HG03097 (cell line): ENCODE measurements at regions not wholly inside any gene's neighbourhood (a gene's known extent, or its start where the extent isn't known, plus 50 kb on each side); places are given as distances from the start of the nearest gene placed in this dataset.

Experiments
- ATAC-seq: cut with Tn5 transposase; IDR thresholded peaks from one replicate; pipeline ENCODE4 v1.9.1; 2021; ENCODE audit not compliant: unreplicated experiment, low FRiP score

DNA sequence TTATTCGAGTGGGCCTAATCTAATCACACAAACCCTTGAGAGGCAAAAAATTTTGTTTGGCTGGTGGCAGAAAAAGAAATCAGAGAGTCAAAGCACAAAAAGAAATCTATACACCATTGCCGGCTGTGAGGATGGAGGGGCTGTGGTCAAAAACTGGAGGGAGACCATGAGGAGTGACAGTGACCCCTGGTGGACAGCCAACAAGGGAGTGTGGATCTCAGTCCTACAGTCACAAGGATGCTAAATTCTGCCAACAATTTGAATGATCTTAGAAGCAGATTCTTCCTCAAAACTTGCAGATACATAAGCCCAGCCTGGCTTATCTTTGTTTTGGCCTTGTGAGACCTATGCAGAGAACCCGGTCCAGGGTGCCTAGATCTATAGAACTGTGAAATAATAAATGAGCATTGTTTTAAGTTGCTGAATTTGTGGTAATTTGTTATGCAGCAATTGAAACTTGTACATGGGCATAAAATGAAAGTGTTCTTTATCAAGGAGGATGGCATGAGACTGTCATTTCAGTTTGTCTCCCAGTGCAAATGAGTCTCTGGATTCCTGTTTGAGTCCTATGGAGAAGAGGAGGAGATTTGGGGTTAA, 103.0 kb upstream of the ARHGEF26 start:
- ATAC-seq, result peak; percentile 56

DNA sequence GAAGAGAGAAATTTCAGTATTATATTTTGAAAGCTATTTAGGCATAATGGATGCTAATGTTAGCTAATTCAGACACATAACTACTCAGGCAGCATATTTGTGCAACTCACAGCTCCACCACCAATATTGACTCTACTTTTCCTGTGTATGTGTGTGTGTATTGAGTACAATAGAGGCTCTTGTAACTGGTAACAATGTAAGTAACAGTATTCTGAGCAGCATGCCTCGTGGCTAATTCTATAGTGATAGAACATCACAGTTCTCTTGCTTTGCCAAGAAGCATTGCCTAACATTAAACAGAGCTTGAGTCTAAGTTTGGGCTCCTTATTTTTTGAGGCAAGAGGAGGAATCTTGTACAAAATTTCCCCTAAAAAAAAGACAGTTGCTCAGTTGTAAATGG, 98.6 kb upstream of the ARHGEF26 start:
- no peak for ATAC-seq

DNA sequence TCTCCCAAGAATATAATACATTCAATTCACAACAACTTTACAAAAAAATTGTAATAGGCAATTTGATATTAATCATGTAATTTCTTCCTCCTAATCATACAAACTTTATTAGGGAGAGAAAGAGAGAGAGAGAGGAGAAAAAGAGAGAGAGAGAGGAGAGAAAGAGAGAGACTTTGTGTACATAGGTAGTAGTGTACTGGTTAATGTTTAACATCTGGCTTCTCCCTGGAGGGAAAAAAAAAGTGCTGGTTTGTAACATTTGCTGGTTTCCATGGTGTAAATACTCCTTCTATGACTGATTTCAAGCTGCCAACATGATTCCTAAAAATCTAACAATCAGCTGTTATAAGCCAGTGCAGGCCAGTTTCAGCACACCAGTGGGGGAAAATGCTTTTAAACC, 98.0 kb upstream of the ARHGEF26 start:
- ATAC-seq, result no peak

DNA sequence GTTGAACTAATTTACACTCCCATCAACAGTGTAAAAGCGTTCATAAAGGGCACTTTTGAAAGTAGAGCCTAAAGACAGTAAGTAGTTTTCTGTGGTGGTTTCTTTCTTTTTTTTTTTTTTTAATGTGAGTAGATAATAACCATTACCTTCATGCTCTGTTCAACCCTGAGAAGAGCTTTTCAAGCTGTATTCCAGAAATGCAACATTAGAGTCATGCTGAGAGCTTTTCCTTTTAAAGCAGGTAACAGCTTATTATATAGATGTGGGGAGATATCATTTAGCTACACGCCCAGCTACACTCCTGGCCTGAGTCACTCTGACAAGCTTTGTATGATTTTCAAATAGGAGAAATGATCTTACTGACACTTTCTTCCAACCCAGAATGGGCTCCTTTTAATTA, 96.2 kb upstream of the ARHGEF26 start:
- ATAC-seq, result no peak

DNA sequence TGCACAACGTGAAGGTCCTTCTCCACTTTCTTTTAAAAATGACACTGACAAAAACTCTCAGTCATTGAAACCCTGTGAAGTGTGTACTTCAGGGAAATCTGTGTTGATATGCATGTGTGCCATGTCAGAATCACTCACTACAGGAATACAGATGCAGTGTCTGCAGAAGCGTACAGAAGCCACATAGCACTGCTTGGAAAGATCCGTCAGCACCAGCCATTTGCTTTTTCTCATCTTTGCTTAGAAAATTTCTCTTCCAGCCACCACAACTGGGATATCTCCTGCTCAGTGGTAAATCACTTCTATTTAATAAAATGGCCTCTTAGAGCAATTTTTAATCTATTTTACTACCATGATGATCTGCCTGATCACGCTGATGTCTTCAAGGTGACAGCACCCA, 91.3 kb upstream of the ARHGEF26 start:
- no peak for ATAC-seq

DNA sequence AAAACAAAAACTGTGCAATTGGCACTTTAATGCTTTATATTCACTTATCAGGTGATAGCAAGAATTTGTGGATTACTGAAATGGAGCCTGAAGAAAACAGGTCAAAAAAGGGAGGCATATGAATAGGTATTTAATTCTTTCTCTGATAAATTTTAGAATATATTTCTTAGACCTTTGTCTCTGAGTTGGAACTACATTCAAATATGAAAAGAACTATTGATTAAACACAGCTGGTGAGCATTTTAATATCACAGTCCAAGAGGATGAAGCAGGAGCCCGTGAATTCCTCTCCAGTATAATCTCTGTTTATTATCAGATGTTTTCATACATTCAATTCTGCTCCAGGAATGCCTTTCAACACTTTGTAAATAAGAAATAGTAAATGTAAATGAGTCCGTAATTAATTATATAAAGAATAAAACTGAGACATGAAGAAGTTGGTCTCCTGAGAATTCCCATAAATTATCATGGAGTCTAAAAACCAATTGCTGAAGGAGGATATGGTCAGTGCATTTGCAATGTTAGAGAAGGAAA, 86.3 kb upstream of the ARHGEF26 start:
- ATAC-seq, result no peak

DNA sequence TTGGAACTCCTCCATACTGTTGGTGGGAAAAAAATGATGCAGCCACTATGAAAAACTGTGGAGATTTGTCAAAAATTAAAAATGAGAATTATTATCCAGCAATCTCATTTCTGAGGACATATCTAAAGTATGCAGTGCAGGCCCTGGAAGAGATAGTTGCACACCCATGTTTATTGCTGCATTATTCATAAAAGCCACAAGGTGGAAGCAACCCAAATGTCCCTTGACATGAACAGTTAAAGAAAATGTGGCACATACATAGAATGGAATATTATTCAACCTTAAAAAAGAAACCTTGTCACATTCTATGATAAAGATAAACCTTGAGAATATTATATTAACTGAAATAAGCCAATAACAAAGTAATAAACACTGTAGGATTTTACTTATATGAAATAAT, 80.9 kb upstream of the ARHGEF26 start:
- ATAC-seq, result peak; percentile 74

DNA sequence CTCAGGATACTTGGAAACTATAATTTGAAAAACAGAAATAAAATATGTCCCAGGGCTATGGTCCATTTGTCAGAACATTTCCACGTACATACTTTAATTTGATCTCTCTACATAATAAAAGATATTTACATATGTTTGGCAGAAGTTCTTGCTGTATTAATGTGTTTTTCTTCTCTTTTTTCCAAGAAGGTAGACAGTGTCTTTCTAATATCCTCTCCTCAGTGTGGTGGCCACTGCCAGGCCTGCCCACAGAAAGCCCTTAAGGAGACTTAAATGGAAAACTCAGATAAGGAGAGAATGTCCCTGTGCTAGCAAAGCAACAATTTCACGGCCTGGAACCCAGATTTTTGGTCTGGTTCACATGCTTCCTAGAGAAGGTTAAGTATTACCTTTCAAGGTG, 76.5 kb upstream of the ARHGEF26 start:
- no peak for ATAC-seq

DNA sequence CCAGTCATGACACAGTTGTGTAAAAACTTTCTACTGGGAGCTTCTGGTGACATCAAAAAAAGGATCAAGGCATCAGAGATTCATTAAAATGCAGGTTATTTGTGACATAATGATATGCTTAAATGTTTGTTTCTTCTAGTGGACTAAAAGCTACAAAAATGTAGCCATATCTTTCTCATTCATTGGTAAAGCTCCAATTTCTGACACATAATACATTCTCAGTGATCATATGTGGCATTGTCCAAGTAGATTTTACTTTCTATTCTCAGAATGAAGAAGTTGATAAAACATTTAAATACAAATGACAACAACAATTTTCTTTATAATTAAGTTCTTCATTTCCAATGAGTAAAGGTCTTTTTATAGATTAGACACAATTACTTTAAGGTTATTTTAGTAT, 71.0 kb upstream of the ARHGEF26 start:
- no peak for ATAC-seq

DNA sequence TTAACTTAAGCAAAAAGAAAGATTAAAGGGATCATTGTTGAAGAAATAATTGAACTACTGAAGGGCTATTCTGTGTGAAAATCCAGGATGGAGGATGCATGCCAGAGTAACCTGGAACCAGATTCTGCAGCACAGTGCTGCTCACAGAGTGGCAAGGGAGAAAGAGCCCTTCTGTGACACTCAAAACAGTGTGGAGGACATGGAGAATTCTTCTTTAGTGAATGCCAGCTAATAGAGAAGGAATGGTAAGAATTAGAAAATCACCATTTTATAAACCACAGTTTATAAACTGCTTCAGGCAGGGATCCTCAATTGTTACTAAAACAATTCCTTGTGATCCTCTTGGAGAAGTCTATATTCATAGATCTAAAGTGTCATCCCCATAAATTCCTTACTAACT, 70.4 kb upstream of the ARHGEF26 start:
- ATAC-seq, result no peak

DNA sequence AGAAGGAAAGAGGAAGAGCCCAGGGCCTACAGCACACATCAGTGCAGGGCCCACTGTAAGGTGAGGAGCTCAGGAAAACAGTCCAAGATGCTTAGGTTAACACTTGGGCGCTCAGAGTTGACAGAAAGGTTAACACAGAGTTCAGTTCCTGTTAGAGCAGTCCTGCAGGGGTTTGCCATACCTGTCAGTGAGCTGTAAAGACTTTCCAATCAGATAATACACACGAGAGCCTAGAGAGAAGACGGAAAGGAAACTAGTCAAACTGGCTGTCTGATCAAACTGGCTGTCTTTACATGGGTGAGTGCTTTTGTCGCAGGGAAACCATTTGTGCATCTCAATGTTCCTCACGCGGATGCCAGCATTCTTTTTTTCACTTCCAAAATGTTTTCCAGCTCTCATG, 61.4 kb upstream of the ARHGEF26 start:
- no peak for ATAC-seq

DNA sequence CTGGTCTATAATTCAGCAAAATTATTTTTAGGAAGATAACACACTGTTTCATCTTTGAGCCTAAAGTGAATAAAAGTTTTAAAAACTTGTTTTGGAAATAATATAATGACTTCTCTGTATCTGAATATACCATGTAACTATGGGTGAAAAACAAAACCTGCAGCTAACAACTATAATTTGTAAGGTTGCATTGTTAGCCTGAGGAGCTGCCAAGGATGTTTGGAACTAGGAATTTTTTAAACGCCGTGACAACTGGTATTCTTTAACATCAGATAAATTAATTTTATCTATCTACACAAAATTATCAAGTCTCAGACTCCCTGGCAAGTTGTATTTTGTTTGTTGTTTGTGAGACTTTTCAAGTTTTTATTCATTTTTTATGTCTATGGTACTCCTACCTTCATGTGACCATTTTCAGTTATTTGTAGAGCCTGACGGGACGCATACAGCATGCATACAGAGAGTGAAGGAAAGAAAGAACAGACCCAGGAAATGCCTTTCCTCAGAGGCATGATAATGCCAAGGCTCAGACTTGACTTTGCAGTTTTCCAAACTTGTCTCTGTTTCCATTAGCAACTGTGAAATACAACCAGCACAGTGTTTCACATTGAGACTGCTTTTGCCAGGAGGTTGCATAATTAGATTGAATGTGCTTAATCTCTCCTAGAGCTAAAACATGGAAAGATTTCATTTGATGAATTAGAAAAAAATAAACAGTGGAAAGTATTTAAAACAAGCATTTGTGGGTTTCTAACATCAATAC, 60.8 kb upstream of the ARHGEF26 start:
- no peak for ATAC-seq

DNA sequence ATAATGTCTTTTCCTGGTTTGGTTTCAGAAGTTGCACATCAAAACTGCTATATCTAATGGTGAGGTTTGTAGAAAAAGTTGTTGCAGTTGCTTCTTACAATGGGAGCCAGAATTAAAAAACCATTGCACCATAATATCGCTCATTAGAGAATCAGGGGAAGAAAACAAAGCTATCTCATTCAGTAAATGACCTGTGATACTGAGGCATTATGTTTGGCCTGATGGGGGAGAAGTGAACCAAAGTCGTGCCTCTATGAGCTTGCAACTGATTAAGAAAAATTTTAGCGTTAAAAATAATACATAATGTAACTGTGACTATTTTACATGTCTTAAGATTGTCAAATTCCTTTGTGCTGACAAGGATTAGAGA, 60.2 kb upstream of the ARHGEF26 start:
- ATAC-seq, result no peak

DNA sequence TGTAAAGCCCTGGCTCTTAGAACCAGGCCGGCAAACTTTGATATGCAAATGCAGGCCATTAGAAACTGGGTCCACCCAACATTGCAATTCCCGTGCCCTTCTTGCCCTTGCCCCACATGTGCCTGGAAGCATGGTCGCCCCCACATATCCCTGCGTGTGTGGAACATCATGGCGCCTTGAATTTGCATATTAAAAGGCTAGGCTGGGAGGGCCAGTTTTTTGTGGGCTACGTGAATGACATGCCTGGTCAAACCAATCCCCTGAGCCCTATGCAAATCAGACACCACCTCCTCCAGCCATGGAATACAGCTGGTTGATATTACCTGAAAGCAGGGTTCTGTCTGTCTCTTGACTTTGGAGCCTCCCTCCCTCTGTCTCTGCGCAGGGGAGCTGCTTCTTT, 58.7 kb upstream of the ARHGEF26 start:
- ATAC-seq, result no peak

DNA sequence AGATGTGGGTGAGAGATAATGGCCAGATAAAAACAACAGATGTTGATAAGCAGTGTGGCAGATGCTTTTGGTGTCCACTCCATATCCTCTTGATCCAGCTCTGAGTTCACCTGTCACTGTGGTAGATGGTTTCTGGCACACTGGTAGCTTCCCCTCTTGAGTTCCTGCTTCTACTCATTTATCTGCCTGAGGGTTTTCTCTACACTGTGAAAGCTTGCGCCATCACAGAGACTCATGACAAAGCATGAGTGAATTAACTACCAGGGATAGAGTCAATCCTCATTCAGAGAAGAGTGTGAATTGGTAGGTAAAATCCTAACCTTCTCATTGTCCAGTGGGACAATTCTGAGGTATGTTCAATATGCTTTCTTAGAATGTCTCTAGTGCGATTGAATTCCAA, 50.0 kb upstream of the ARHGEF26 start:
- ATAC-seq, result no peak
